ENCODE measurements at regions not wholly inside any gene's neighbourhood (a gene's known extent, or its start where the extent isn't known, plus 50 kb on each side); places are given as distances from the start of the nearest gene placed in this dataset.

DNA sequence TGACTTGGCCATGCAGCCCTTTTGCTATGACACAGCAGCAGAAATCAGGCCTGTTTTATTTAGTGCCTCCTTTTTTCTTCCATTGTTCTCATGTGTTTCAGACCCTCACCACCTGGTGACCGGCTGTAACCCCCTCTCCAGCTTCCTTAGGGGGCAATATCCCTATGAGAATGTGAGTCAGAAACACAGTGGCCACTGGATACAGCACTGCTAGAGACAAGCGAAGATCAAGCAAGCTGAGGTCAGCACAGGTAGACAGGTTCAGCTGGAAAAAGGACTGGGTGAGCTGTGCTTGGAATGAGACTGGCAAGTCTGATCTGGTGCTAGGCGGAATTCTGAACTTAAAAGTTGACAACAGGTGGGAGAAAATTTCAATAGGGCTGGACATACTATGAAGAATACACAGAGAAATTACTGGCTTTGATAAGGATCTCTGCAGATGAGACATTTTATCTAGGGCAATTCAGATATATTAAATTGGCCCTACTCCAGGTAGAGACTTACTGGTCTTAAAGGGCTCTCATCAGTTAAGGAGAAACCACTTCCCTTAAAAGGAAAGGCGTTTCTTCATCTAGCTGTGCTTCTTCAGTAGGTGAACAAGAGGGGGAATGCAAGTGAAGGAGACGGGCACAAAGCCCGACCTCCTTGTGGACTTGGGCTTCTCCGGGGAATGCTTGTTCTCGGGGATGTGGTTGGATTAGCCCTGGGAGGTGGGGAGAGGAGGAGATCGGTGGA is 83.3 kb downstream of the ERCC5 start:
- ChIA-PET CTCF (no interaction called here), POLR2A (ENCODE audit: unreplicated experiment) (no interaction called here)
- Histone ChIP-seq H3K79me2 (ENCODE audit: low read depth) (no peaks in the 10 kb centered on the region), H3K27me3 (ENCODE audit: insufficient read depth, low read depth) (no peaks in the 10 kb centered on the region), H3K9me2 (ENCODE audit: insufficient read depth) (no peaks in the 10 kb centered on the region), H3F3A (ENCODE audit: insufficient read depth, low read depth) (no peaks in the 10 kb centered on the region), H3K9me3 (ENCODE audit: insufficient read depth, low read depth) (no peaks in the 10 kb centered on the region), H3K27ac (no peak overlapping the region), H3K4me3 (no peak overlapping the region), H3K36me3 (ENCODE audit: low read depth) (no peaks in the 10 kb centered on the region), H4K20me1 (ENCODE audit: insufficient read depth) (no peaks in the 10 kb centered on the region), H3K4me2 (no peak overlapping the region), H2AFZ (no peak overlapping the region), H3K4me1 (replicated peaks; ENCODE audit: insufficient read depth) (no peaks in the 10 kb centered on the region)
- BruUV-seq (replicated peaks), result no TSS peak
- intact Hi-C loops (cut with micrococcal nuclease; ENCODE audit: unreplicated experiment), result no loop called here
- no peak for TF ChIP-seq EZH2 (IDR thresholded peaks at IDR 0.05; ENCODE audit: low read depth)
- TF ChIP-seq CTCF (conservative IDR thresholded peaks at IDR 0.05), result no peak
- DNase-seq, result no peak
